ENCODE measurements at regions not wholly inside any gene's neighbourhood (a gene's known extent, or its start where the extent isn't known, plus 50 kb on each side); places are given as distances from the start of the nearest gene placed in this dataset.

DNA sequence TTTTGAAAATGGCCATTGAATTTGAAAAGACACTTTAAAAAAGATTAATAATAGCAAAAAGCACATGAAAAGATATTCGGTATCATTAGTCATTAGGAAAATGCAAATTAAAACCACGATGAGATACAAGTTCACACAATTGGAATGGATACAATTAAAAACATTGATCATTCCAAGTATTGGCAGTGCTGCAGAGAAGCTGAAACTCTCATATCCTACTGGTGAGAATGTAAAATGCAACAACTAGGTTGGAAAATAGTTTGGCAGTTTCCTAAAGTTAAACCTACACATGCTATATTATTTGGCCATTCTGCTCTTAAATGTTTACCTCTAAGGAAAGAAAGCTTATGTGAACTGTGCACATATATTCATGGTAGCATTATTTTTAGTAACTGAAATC lies 838.7 kb upstream of the PRMT6 start:
- DNase-seq (ENCODE audit: low read depth), result no peak
- no peak overlapping the region for H3K4me3 ChIP-seq (ENCODE audit: low read depth, low read length)
- TF ChIP-seq, protein P1, sequence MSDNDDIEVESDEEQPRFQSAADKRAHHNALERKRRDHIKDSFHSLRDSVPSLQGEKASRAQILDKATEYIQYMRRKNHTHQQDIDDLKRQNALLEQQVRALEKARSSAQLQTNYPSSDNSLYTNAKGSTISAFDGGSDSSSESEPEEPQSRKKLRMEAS (IDR thresholded peaks at IDR 0.05; ENCODE audit: low read depth, low read length), result no peak
- TF ChIP-seq CTCF (IDR thresholded peaks at IDR 0.05; ENCODE audit: low read depth, low read length) (no peak), POLR2A (IDR thresholded peaks at IDR 0.05; ENCODE audit: extremely low read depth, insufficient read length) (no peak)

DNA sequence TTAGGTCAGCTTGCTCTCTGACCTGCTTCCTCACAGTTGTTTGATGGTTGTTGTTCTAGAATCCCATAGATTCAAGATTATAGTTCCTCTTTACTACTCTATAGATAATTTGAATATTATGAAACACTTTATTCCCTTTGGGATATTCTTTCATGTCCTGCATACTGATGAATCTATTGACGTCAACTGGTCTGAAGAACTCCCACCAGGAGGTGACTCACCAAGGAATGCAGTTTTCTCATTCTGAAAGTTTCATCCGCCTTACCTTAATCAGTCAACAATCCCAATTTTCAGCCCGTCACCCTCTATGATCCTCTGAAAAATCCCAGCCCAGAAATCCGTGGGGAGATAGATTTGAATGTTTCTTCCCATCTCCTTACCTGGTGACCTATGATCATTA lies 834.1 kb upstream of the PRMT6 start:
- H3K4me3 ChIP-seq (ENCODE audit: low read depth, low read length), result no peak overlapping the region
- no peak for DNase-seq (ENCODE audit: low read depth)
- no peak for TF ChIP-seq CTCF (IDR thresholded peaks at IDR 0.05; ENCODE audit: low read depth, low read length)
- TF ChIP-seq, protein P1 (IDR thresholded peaks at IDR 0.05; ENCODE audit: low read depth, low read length), result no peak
- TF ChIP-seq MYC (IDR thresholded peaks at IDR 0.05; ENCODE audit: low read depth, low read length), result no peak
- no peak for TF ChIP-seq POLR2A (IDR thresholded peaks at IDR 0.05; ENCODE audit: extremely low read depth, insufficient read length)

GRCh38 chr1:106223213-106223612 lies 833.3 kb upstream of the PRMT6 start:
- no peak for TF ChIP-seq POLR2A (IDR thresholded peaks at IDR 0.05; ENCODE audit: extremely low read depth, insufficient read length)
- TF ChIP-seq CTCF (IDR thresholded peaks at IDR 0.05; ENCODE audit: low read depth, low read length), result no peak
- TF ChIP-seq MYC (IDR thresholded peaks at IDR 0.05; ENCODE audit: low read depth, low read length), result no peak
- TF ChIP-seq, protein P1 (IDR thresholded peaks at IDR 0.05; ENCODE audit: low read depth, low read length), result no peak
- no peak for DNase-seq (ENCODE audit: low read depth)
- no peak overlapping the region for H3K4me3 ChIP-seq (ENCODE audit: low read depth, low read length)

GRCh38 chr1:106224426-106224825 lies 832.0 kb upstream of the PRMT6 start:
- H3K4me3 ChIP-seq (ENCODE audit: low read depth, low read length), result no peak overlapping the region
- TF ChIP-seq, protein P1 (IDR thresholded peaks at IDR 0.05; ENCODE audit: low read depth, low read length), result no peak
- no peak for TF ChIP-seq MYC (IDR thresholded peaks at IDR 0.05; ENCODE audit: low read depth, low read length)
- no peak for DNase-seq (ENCODE audit: low read depth)

GRCh38 chr1:106225403-106225802 lies 831.1 kb upstream of the PRMT6 start:
- no peak for DNase-seq (ENCODE audit: low read depth)
- TF ChIP-seq POLR2A (IDR thresholded peaks at IDR 0.05; ENCODE audit: extremely low read depth, insufficient read length) (no peak), CTCF (IDR thresholded peaks at IDR 0.05; ENCODE audit: low read depth, low read length) (no peak), MYC (IDR thresholded peaks at IDR 0.05; ENCODE audit: low read depth, low read length) (no peak)
- TF ChIP-seq, protein P1 (IDR thresholded peaks at IDR 0.05; ENCODE audit: low read depth, low read length), result no peak
- H3K4me3 ChIP-seq (ENCODE audit: low read depth, low read length), result no peak overlapping the region

- TF ChIP-seq MYC (IDR thresholded peaks at IDR 0.05; ENCODE audit: low read depth, low read length) (no peak), CTCF (IDR thresholded peaks at IDR 0.05; ENCODE audit: low read depth, low read length) (no peak), POLR2A (IDR thresholded peaks at IDR 0.05; ENCODE audit: extremely low read depth, insufficient read length) (no peak)
- TF ChIP-seq, protein P1 (IDR thresholded peaks at IDR 0.05; ENCODE audit: low read depth, low read length), result no peak
- H3K4me3 ChIP-seq (ENCODE audit: low read depth, low read length), result no peak overlapping the region
- DNase-seq (ENCODE audit: low read depth), result no peak
Observed at GRCh38 chr1:106226550-106226949, 829.9 kb upstream of the PRMT6 start.
